ENCODE measurements at regions not wholly inside any gene's neighbourhood (a gene's known extent, or its start where the extent isn't known, plus 50 kb on each side); places are given as distances from the start of the nearest gene placed in this dataset.
"Not testable (repeated sequence)": the region's sequence is repeated elsewhere in the genome, so short reads cannot be mapped to it uniquely, and the experiment has no call there.

DNA sequence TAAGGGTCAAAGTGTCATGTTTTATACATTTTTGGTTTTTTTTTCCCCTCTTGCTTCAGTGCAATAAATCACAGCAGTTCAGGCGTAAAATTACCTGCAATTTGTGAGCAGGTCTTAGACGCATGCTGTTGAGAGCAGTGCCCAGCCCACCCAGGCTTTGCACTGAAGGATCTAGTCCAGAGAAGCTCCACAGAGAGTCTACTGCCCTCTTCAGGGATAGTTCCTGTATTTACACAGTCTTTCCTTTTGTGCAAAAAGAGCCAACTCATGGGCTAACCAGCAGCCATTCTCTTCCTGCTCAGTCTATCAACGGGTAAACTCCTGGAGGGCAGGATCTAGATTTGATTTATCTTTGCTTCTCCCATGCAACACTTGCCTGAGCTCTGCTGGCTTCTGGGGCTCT lies 82.2 kb upstream of the NAMPT start:
- no peak overlapping the region for H3K4me3 ChIP-seq (ENCODE audit: low read length)
- no peak for TF ChIP-seq ZNF274 (IDR thresholded peaks at IDR 0.05; ENCODE audit: low read depth, low read length)

DNA sequence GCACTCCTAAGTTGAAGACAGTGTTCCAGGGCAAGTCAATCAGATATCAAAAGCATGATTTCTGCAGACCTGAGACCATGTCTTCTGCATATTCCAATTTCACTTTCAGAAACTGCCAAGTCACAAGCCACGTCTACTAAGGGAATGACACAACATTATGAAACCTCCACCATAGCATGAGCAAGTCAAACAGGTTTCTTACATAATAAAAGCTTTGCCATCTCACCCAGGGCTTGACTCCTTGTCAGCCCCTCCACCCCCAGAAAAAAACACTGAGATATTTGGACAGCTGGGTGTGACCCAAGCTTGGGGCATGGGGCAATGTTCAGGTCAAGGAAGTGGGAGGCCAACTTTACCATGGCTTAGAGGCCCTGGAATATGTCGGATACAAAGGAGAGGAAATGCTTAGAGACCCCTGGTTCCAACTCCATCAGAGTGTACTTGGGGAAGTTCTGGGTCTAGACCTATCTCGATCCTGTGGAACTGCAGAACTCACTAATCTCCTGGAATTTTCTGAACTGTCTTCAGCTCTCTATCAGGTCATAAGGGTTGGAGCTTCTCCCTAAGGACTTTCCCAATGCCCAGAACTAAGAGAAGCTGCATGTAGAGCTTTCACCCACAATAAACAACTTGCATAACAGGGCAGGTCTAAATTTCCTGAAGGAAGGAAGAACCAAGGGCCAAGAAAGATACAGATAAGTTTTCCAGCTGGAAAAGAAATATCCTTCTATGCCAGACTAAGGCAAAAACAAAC lies 80.6 kb upstream of the NAMPT start:
- no peak overlapping the region for H3K4me3 ChIP-seq (ENCODE audit: low read length)
- no peak for TF ChIP-seq ZNF274 (IDR thresholded peaks at IDR 0.05; ENCODE audit: low read depth, low read length)

DNA sequence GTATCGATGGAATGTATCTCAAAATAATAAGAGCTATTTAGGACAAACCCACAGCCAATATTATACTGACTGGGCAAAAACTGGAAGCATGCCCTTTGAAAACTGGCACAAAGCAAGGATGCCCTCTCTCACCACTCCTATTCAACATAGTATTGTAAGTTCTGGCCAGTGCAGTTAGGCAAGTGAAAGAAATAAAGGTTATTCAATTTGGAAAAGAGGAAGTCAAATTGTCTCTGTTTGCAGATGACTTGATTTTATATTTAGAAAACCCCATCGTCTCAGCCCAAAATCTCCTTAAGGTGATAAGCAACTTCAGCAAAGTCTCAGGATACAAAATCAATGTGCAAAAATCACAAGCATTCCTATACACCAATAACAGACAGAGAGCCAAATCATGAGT lies 77.7 kb upstream of the NAMPT start:
- not testable (repeated sequence) for H3K4me3 ChIP-seq (ENCODE audit: low read length)

DNA sequence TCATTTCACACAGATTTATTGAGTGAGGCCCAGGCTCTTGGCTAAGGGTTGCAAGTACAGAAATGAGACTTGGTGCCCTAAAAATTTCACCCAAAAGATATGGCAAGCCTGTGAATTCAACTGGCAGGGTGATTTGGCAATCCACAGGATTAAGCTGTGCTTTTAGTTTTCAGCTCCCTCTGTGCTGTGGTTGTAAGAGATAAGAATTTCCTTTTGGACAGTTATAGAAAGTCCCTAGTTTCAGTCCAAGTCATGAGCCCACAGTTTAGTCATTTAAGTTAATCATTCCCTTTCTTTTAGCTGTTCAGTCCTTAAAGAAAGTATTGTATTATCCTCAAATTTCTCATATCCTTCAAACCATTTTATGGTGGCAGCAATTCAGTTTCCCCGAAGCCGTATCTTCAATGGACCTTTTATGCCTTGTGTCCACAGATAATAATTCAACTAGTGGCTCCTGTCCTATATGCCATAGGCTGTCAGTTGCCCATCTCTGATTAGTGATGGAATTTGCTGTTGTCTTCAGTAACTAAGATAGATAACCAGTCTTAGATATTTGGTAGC lies 73.4 kb upstream of the NAMPT start:
- peak overlapping the region; percentile 23; the same call in 1 of the 2 replicates for H3K4me3 ChIP-seq (ENCODE audit: low read length)
- TF ChIP-seq ZNF274 (IDR thresholded peaks at IDR 0.05; ENCODE audit: low read depth, low read length): no peak

DNA sequence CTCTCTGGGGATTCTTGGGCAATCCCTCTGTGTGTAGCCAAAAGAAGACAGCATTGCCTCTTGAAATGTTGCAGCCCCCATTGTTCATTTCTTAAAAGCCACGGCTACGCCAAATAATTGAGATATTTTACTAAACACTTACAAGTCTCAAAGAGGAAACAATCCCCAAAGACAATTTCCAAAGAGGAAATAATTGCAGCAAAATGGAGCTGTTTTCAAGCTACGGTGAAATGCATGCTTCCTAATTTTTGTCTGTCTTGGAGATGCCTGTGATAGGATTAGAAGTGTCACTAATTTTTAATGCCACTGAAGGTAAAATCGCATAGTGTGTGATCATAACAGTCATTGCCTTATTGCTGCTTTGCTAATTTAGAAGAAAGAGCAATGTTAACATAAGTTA lies 72.9 kb upstream of the NAMPT start:
- no peak for TF ChIP-seq ZNF274 (IDR thresholded peaks at IDR 0.05; ENCODE audit: low read depth, low read length)
- no peak overlapping the region for H3K4me3 ChIP-seq (ENCODE audit: low read length)

DNA sequence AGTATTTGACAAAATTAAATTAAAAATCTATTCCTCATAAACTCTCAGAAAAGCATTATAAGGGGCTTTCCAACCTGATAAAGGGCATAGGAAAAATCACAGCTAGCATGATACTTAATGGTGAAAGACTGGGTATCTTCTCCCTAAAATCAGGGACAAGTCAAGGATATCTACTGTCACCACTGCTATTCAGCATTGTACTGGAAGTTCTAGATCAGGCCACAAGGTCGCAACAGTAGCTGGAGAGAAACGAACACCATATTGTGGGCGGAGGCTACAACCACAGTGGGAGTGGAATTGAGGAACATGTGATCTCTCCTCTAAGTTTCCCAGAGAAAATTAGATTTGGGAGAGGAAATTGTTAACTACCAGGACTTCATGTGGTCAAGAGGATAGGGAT lies 70.0 kb upstream of the NAMPT start:
- no peak overlapping the region for H3K4me3 ChIP-seq (ENCODE audit: low read length)
- TF ChIP-seq ZNF274 (IDR thresholded peaks at IDR 0.05; ENCODE audit: low read depth, low read length): no peak

DNA sequence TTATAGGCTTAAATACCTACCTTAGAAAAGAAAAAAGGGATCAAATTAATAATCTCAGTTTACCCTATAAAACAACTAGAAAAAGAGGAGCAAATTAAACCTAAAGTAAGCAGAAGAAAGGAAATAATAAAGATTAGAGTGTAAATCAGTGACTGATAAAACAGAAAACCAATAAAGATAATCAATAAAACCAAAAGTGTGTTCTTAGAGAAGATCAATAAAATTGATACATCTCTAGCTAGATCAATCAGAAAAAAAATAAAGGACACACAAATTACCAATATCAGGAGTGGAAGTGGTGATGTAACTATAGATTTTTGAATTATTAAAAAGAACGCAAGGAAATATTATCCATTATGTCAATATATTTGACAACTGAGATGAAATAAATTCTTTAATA lies 69.2 kb upstream of the NAMPT start:
- H3K4me3 ChIP-seq (ENCODE audit: low read length): no peak overlapping the region
- TF ChIP-seq ZNF274 (IDR thresholded peaks at IDR 0.05; ENCODE audit: low read depth, low read length): no peak

DNA sequence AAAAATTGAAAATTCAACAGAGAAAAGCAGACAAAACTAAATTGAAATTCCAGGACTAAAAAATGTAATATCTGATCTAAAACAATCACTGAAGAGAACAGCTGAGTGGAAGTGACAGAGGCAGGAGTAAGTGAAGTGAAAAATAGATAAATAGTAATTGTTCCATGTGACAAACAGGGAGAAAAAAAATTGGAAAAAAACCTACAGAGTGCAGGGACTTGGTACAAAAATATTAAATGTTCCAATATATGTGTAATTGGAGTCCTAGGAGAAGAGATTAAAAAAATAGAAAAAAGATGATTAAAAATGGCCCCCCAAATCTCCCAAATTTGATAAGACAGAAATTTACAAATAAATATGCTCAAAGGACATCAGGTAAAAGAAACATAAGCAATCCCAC lies 63.4 kb upstream of the NAMPT start:
- H3K4me3 ChIP-seq (ENCODE audit: low read length): no peak overlapping the region
- no peak for TF ChIP-seq ZNF274 (IDR thresholded peaks at IDR 0.05; ENCODE audit: low read depth, low read length)

DNA sequence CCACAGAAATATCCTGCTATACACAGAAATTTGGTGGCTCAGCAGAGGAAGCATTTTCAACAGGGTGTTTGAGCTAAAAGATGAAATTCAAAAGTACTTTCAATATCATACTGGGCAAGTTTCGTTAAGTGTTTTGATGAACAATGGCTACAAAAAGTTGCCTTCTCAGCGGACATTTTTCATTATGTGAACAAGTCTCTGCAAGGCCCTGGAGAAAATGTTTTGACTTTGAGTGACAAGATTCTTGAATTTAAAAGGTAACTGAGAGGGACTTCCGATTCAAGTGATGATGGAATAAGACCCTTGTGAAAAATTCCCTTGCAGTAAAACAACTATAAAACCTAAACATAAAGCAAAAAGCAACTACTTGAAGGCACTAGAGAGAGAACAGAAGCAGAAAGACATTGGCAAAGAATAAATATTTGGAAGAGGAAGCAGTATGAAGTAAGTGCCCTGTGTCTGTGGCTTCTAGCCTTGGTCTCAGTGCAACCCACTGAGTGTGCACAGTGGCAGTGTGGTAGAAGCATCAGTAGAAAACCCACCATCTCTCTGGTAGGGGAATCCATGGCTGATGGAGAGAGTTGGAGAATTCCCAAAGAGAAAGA lies 62.5 kb upstream of the NAMPT start:
- no peak for TF ChIP-seq ZNF274 (IDR thresholded peaks at IDR 0.05; ENCODE audit: low read depth, low read length)
- no peak overlapping the region; the same call in 1 of the 2 replicates for H3K4me3 ChIP-seq (ENCODE audit: low read length)

DNA sequence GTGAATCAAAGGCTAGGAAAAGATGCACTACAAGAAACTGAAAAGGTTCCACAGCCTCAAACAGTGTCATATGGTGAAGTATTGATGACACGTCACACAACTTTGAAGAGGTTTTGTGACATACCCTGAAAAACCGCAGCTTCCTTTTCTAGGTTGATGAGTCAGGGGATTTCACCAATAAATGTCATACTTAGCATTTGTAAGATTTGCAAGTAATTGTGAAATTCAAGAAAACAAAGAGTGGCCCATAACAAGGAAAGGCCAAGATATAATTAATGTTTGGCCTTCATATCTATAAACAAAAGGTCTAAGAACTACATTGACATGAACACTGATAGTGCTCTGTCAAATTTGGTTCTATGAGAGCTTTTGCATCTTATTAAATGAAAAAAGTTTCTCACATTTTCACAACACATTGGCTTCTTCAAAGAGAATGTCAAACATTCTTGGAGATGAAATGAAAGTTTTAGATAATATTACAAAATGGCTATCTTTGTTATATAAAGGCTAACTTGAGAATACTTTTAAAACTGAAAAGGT lies 62.0 kb upstream of the NAMPT start:
- no peak overlapping the region for H3K4me3 ChIP-seq (ENCODE audit: low read length)
- no peak for TF ChIP-seq ZNF274 (IDR thresholded peaks at IDR 0.05; ENCODE audit: low read depth, low read length)

DNA sequence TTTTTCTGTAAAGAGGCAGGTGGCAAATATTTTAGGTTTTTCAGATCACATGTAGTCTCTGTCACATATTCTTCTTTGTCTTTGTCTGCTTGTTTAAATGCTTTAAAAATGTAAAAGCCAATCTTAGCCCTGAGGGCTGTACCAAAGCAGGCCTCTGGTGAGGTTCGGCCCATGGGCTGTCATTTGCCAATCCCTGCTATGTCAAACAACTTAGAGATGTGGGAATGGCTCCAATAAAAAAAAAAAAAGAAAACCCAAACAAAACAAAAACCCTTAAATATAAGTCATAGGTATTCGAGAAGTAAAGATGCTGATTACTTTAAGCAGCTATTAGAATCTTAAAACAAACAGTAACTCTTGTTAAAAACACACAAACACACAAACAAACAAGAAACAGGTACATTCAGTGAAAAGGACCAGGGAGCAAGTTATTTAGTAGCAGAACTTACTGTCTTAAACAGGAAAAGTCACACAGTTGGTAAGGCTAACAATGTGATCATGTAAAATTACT lies 61.4 kb upstream of the NAMPT start:
- no peak for TF ChIP-seq ZNF274 (IDR thresholded peaks at IDR 0.05; ENCODE audit: low read depth, low read length)
- no peak overlapping the region for H3K4me3 ChIP-seq (ENCODE audit: low read length)

DNA sequence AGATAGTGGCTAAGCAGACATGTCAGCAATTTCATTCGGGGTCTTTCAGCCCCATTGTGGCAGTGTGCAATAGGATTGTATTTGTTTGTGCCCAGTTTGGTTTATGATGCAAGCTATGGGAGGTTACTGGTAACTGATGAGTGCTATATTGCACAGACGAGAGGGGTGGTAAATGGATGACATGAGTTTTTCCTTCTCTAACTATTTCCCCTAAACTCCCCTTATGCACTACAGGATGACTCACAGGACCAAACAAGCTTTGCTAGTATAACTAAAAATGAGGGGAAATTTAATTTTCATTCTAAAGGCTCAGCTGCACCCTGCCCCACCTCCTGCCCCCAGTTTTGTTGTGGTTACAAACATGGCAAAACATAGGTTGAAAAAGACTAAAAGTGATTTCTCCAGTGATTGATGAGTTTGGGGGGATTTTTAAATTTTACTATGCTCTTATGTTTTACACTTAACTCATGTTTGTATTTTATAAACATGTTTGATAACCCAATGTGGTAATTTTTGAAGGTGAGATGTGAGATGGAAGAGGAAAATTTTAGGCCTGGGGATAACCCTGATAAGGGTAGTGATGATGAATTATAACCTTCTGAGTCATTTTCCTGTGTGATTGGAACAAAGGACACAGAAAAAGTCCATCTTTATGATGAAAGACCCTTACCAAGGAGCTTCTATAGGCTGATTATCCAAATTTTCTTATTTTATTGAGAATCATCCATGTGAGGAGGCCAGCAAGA lies 60.8 kb upstream of the NAMPT start:
- H3K4me3 ChIP-seq (ENCODE audit: low read length): no peak overlapping the region
- TF ChIP-seq ZNF274 (IDR thresholded peaks at IDR 0.05; ENCODE audit: low read depth, low read length): no peak

DNA sequence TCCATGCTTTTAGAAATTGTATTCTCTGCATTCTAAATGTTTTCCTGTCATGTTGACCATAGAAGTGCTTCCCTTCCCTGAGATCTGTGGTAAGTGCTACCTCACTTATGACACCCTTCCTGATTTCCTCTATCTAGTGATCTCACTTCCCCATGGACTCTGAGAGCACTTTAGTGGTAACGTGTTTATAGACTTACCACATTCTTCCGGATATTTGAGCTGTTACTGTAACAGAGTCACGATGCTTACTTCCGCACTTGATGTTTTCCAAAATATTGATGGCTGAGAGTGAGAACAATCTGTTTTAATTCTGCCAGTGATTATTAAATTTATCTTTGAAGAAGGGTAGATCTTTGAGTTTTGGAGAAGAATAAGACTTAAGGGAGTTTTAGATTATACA lies 60.1 kb upstream of the NAMPT start:
- H3K4me3 ChIP-seq (ENCODE audit: low read length): no peak overlapping the region
- TF ChIP-seq ZNF274 (IDR thresholded peaks at IDR 0.05; ENCODE audit: low read depth, low read length): no peak

DNA sequence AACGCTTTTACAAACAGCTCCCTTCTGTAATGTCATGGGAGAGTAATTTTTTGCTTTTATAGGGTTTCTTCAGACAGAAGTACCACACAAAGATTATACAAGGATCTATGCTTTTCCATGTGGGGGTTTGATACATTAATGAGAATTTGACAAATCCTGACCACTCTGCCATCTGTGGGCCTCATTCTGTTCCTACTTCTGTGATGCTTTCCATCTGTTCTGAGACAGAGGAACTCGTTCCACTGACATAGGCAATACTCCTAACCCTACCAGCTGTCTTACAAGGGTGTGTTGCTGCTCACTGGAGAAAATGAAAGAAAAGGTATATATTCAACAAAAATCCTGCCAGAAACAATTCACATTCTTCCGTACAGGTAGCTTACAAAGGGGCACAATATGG lies 59.4 kb upstream of the NAMPT start:
- no peak for TF ChIP-seq ZNF274 (IDR thresholded peaks at IDR 0.05; ENCODE audit: low read depth, low read length)

DNA sequence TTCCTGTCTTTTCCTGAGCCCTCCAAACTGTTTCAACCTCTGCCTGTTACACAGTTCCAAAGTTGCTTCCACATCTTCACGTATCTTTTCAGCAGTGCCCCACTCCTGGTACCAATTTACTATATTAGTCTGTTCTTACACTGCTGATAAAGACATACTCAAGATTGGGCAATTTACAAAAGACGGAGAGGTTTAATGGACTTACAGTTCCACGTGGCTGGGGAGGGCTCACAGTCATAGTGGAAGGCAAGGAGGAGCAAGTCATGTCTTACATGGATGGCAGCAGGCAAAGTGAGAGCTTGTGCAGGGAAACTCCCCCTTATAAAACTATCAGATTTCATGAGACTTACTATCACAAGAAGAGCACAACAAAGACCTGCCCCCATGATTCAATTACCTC lies 57.3 kb upstream of the NAMPT start:
- not testable (repeated sequence) for H3K4me3 ChIP-seq (ENCODE audit: low read length)

More for the DNA sequence above, 59.4 kb upstream of the NAMPT start:
- no peak overlapping the region for H3K4me3 ChIP-seq (ENCODE audit: low read length)

DNA sequence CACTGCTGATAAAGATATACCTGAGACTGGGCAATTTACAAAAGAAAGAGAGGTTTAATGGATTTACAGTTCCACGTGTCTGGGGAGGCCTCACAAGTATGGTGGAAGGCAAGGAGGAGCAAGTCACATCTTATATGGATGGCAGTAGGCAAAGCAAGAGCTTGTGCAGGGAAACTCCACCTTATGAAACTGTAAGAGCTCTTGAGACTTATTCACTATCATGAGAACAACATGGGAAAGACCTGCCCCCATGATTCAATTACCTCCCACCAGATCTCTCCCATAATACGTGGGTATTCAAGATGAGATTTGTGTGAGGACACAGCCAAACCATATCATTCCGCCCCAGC lies 55.4 kb upstream of the NAMPT start:
- H3K4me3 ChIP-seq (ENCODE audit: low read length): not testable (repeated sequence)

Measured in GM08714 (cell line).